ENCODE measurements at regions not wholly inside any gene's neighbourhood (a gene's known extent, or its start where the extent isn't known, plus 50 kb on each side); places are given as distances from the start of the nearest gene placed in this dataset.

GRCh38 chr22:26845021-26845743 is 187.8 kb downstream of the MIAT start:
- no peak overlapping the region for H3K4me3 ChIP-seq
- H3K4me1 ChIP-seq = no peaks in the 10 kb centered on the region
- intact Hi-C loops (cut with DNase I) = no loop called here
- no peak for TF ChIP-seq CTCF (IDR thresholded peaks at IDR 0.05)
- no peaks in the 10 kb centered on the region for H3K9me3 ChIP-seq
- DNase-seq (no peak), ATAC-seq (no peak)
- no peak overlapping the region for H3K27ac ChIP-seq
- H3K36me3 ChIP-seq = no peaks in the 10 kb centered on the region
- H3K27me3 ChIP-seq = no peaks in the 10 kb centered on the region

- ATAC-seq (no peak), DNase-seq (no peak)
- intact Hi-C loops (cut with DNase I) = no loop called here
- TF ChIP-seq CTCF (IDR thresholded peaks at IDR 0.05) = no peak
- no peaks in the 10 kb centered on the region for H3K9me3 ChIP-seq
- no peak overlapping the region for H3K27ac ChIP-seq
- H3K4me3 ChIP-seq = no peak overlapping the region
- no peaks in the 10 kb centered on the region for H3K4me1 ChIP-seq
- H3K27me3 ChIP-seq = no peaks in the 10 kb centered on the region
- no peaks in the 10 kb centered on the region for H3K36me3 ChIP-seq
Measured at GRCh38 chr22:26846076-26846475, 188.7 kb downstream of the MIAT start.

- Histone ChIP-seq H3K9me3 (no peaks in the 10 kb centered on the region), H3K4me3 (no peak overlapping the region), H3K27me3 (no peaks in the 10 kb centered on the region), H3K36me3 (no peaks in the 10 kb centered on the region), H3K4me1 (no peaks in the 10 kb centered on the region), H3K27ac (no peak overlapping the region)
- no peak for DNase-seq
- no peak for ATAC-seq
- no peak for TF ChIP-seq CTCF (IDR thresholded peaks at IDR 0.05)
- intact Hi-C loops (cut with DNase I) = no loop called here
Measured at GRCh38 chr22:26846645-26847044, 189.3 kb downstream of the MIAT start.

- H3K36me3 ChIP-seq = no peaks in the 10 kb centered on the region
- H3K27me3 ChIP-seq = no peaks in the 10 kb centered on the region
- H3K4me3 ChIP-seq = no peak overlapping the region
- H3K9me3 ChIP-seq = no peaks in the 10 kb centered on the region
- ATAC-seq = no peak
- no peaks in the 10 kb centered on the region for H3K4me1 ChIP-seq
- intact Hi-C loops (cut with DNase I) = no loop called here
- DNase-seq = no peak
- TF ChIP-seq CTCF (IDR thresholded peaks at IDR 0.05) = no peak
- H3K27ac ChIP-seq = no peak overlapping the region
Measured at GRCh38 chr22:26847046-26847445, 189.7 kb downstream of the MIAT start.

GRCh38 chr22:26847816-26848215 is 190.4 kb downstream of the MIAT start:
- Histone ChIP-seq H3K4me3 (no peak overlapping the region), H3K4me1 (no peaks in the 10 kb centered on the region), H3K27me3 (no peaks in the 10 kb centered on the region), H3K27ac (no peak overlapping the region), H3K9me3 (no peaks in the 10 kb centered on the region), H3K36me3 (no peaks in the 10 kb centered on the region)
- ATAC-seq = no peak
- DNase-seq = no peak
- no peak for TF ChIP-seq CTCF (IDR thresholded peaks at IDR 0.05)
- intact Hi-C loops (cut with DNase I) = no loop called here
